ENCODE measurements at regions not wholly inside any gene's neighbourhood (a gene's known extent, or its start where the extent isn't known, plus 50 kb on each side); places are given as distances from the start of the nearest gene placed in this dataset.

GRCh38 chr10:3497581-3497980, 287.4 kb downstream of the KLF6 start:
- Mint-ChIP-seq H3K9me3 (ENCODE audit: low read depth) (no peaks in the 10 kb centered on the region), H3K4me1 (ENCODE audit: low read depth) (peaks cover 22% of the 10 kb centered on the region), H3K36me3 (ENCODE audit: insufficient read depth) (no peaks in the 10 kb centered on the region), H3K4me3 (ENCODE audit: low read depth) (no peak overlapping the region), H3K27ac (no peak overlapping the region), H3K27me3 (peaks cover 26% of the 10 kb centered on the region)
- DNase-seq (ENCODE audit: low spot score, unreplicated experiment), result no peak
- TF ChIP-seq CTCF (IDR thresholded peaks at IDR 0.05; ENCODE audit: unreplicated experiment), result no peak

- no peak for DNase-seq (ENCODE audit: low spot score, unreplicated experiment)
- Mint-ChIP-seq H3K9me3 (ENCODE audit: low read depth) (no peaks in the 10 kb centered on the region), H3K36me3 (ENCODE audit: insufficient read depth) (no peaks in the 10 kb centered on the region), H3K27me3 (peaks cover 26% of the 10 kb centered on the region), H3K4me3 (ENCODE audit: low read depth) (no peak overlapping the region), H3K4me1 (ENCODE audit: low read depth) (peaks cover 18% of the 10 kb centered on the region), H3K27ac (no peak overlapping the region)
- TF ChIP-seq CTCF (IDR thresholded peaks at IDR 0.05; ENCODE audit: unreplicated experiment), result no peak
Measured at GRCh38 chr10:3496138-3496537, 288.9 kb downstream of the KLF6 start.

GRCh38 chr10:3495281-3495680, 289.7 kb downstream of the KLF6 start:
- Mint-ChIP-seq H3K36me3 (ENCODE audit: insufficient read depth) (no peaks in the 10 kb centered on the region), H3K4me1 (ENCODE audit: low read depth) (peaks cover 10% of the 10 kb centered on the region), H3K27me3 (peaks cover 26% of the 10 kb centered on the region), H3K9me3 (ENCODE audit: low read depth) (no peaks in the 10 kb centered on the region), H3K27ac (no peak overlapping the region), H3K4me3 (ENCODE audit: low read depth) (no peak overlapping the region)
- no peak for DNase-seq (ENCODE audit: low spot score, unreplicated experiment)
- no peak for TF ChIP-seq CTCF (IDR thresholded peaks at IDR 0.05; ENCODE audit: unreplicated experiment)

GRCh38 chr10:3494838-3495230, 290.2 kb downstream of the KLF6 start:
- H3K9me3 Mint-ChIP-seq (ENCODE audit: low read depth), result no peaks in the 10 kb centered on the region
- H3K27me3 Mint-ChIP-seq, result peaks cover 26% of the 10 kb centered on the region
- H3K4me1 Mint-ChIP-seq (ENCODE audit: low read depth), result peaks cover 8% of the 10 kb centered on the region
- DNase-seq (ENCODE audit: low spot score, unreplicated experiment), result no peak
- no peak overlapping the region for H3K27ac Mint-ChIP-seq
- H3K36me3 Mint-ChIP-seq (ENCODE audit: insufficient read depth), result no peaks in the 10 kb centered on the region
- TF ChIP-seq CTCF (IDR thresholded peaks at IDR 0.05; ENCODE audit: unreplicated experiment), result no peak
- H3K4me3 Mint-ChIP-seq (ENCODE audit: low read depth), result no peak overlapping the region

GRCh38 chr10:3494131-3494837, 290.7 kb downstream of the KLF6 start:
- no peak overlapping the region for H3K4me3 Mint-ChIP-seq (ENCODE audit: low read depth)
- no peak for DNase-seq (ENCODE audit: low spot score, unreplicated experiment)
- H3K36me3 Mint-ChIP-seq (ENCODE audit: insufficient read depth), result no peaks in the 10 kb centered on the region
- peaks cover 8% of the 10 kb centered on the region for H3K4me1 Mint-ChIP-seq (ENCODE audit: low read depth)
- H3K9me3 Mint-ChIP-seq (ENCODE audit: low read depth), result no peaks in the 10 kb centered on the region
- no peak for TF ChIP-seq CTCF (IDR thresholded peaks at IDR 0.05; ENCODE audit: unreplicated experiment)
- no peak overlapping the region for H3K27ac Mint-ChIP-seq
- peaks cover 26% of the 10 kb centered on the region for H3K27me3 Mint-ChIP-seq
